ENCODE measurements at regions not wholly inside any gene's neighbourhood (a gene's known extent, or its start where the extent isn't known, plus 50 kb on each side); places are given as distances from the start of the nearest gene placed in this dataset.

GRCh38 chr14:85412756-85413155 lies 117.2 kb upstream of the FLRT2 start:
- TF ChIP-seq CTCF (IDR thresholded peaks at IDR 0.05; ENCODE audit: poor library complexity, severe bottlenecking): no peak
- no peak for TF ChIP-seq MXI1 (conservative IDR thresholded peaks at IDR 0.05; ENCODE audit: poor library complexity, severe bottlenecking)
- TF ChIP-seq EZH2 (IDR thresholded peaks at IDR 0.05; ENCODE audit: borderline replicate concordance, insufficient read depth, low read length, poor library complexity, severe bottlenecking): no peak
